SH-SY5Y (cell line): ENCODE measurements at regions not wholly inside any gene's neighbourhood (a gene's known extent, or its start where the extent isn't known, plus 50 kb on each side); places are given as distances from the start of the nearest gene placed in this dataset.

ENCODE experiments used
- GATA2 ChIP-seq: IDR thresholded peaks from 2 replicates; pipeline ENCODE4 v1.6.1; 2011; ENCODE audit warnings: mild to moderate bottlenecking, low read depth, low read length
- GATA3 ChIP-seq: IDR thresholded peaks from 2 replicates; pipeline ENCODE4 v1.6.1; 2011; ENCODE audit warnings: low read depth, mild to moderate bottlenecking, low read length, moderate library complexity

- TF ChIP-seq GATA2 (peak; percentile 77; the same call in 1 of the 2 replicates), GATA3 (peak; percentile 62)
Observed at GRCh38 chr10:28774051-28774995, 97.0 kb downstream of the BAMBI start.

DNA sequence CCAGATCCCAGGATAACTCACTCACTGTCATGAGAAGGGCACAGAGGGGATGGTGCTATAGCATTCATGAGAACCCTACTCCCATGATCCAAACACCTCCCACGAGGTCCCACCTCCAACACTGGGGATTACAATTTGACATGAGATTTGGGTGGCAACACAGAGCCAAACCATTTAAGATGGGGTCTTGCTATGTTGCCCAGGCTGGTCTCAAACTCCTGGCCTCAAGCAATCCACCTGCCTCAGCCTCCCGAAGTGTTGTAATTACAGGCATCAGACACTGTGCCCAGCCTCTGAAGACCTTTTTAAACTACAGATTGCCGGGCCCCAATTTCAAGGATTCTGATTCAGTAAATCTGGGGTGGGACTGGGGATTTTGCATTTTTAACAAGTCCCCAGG is 98.5 kb downstream of the BAMBI start:
- TF ChIP-seq GATA3 (no peak), GATA2 (no peak)

DNA sequence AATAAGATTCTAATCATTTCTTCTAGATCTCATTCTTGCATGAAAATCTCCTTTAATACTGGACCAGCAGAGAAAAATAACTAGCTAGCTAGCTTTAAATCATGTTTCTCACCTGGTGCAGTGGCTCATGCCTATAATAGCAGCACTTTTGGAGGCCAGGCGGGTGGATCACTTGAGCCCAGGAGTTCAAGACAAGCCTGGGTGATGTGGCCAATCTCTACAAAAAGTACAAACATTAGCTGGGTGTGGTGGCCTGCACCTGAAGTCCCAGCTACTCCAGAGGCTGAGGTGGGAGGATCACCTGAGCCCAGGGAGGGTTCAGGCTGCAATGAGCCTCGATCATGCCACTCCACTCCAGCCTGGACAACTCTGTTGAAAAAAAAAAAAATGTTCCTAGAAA is 99.2 kb downstream of the BAMBI start:
- TF ChIP-seq GATA3 = no peak
- TF ChIP-seq GATA2 = no peak

DNA sequence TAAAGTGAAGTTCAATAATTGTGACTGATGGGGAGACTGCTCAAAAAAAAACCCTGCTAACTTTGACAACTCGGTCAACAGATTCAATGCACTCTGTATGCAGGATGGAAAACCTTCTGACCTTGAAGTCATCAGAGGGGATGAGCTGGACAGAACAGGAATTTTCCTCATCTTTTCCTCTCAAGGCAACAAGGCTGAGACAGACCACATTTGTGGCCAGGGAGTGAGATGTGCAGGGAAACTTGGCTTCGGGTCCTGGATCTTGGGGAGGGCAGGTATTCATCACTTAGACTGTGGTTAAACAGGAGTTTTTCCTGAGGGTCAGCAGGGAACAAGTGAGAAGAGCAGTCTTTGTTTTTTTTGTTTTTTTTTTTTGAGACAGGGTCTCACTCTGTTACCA is 100.6 kb downstream of the BAMBI start:
- no peak for TF ChIP-seq GATA3
- no peak for TF ChIP-seq GATA2

GRCh38 chr10:28778524-28778923 is 101.2 kb downstream of the BAMBI start:
- no peak for TF ChIP-seq GATA2
- no peak for TF ChIP-seq GATA3

- no peak for TF ChIP-seq GATA2
- TF ChIP-seq GATA3 = no peak
Observed at GRCh38 chr10:28781296-28781695, 104.0 kb downstream of the BAMBI start.

- TF ChIP-seq GATA2 = no peak
- TF ChIP-seq GATA3 = no peak
Observed at GRCh38 chr10:28783087-28783486, 105.8 kb downstream of the BAMBI start.

- TF ChIP-seq GATA2 (no peak), GATA3 (no peak)
Observed at GRCh38 chr10:28785018-28785417, 107.7 kb downstream of the BAMBI start.

- TF ChIP-seq GATA3 (no peak), GATA2 (no peak)
Observed at GRCh38 chr10:28788252-28788651, 110.9 kb downstream of the BAMBI start.

- no peak for TF ChIP-seq GATA3
- no peak for TF ChIP-seq GATA2
Observed at GRCh38 chr10:28788762-28789161, 111.4 kb downstream of the BAMBI start.

- TF ChIP-seq GATA2 = no peak
- TF ChIP-seq GATA3 = no peak
Observed at GRCh38 chr10:28790146-28790545, 112.8 kb downstream of the BAMBI start.

- TF ChIP-seq GATA2 (no peak), GATA3 (no peak)
Observed at GRCh38 chr10:28793482-28793881, 116.2 kb downstream of the BAMBI start.

DNA sequence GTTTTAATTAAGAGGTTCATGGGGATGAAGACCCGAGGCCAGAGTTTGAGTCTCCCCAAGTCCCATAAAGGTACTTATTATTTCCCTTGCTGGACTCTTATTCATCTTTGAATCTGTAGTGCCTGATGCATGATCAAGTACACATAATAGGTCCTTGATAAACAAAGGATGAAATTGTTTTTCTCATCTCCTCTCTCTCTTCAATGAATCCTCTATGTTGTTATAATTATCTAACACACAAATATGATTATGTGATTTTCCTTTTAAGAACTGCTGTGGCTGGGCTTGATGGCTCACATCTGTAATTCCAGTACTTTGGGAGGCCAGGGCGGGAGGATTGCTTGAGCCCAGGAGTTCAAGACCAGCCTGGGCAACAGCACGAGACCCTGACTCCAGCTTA is 117.7 kb downstream of the BAMBI start:
- no peak for TF ChIP-seq GATA3

DNA sequence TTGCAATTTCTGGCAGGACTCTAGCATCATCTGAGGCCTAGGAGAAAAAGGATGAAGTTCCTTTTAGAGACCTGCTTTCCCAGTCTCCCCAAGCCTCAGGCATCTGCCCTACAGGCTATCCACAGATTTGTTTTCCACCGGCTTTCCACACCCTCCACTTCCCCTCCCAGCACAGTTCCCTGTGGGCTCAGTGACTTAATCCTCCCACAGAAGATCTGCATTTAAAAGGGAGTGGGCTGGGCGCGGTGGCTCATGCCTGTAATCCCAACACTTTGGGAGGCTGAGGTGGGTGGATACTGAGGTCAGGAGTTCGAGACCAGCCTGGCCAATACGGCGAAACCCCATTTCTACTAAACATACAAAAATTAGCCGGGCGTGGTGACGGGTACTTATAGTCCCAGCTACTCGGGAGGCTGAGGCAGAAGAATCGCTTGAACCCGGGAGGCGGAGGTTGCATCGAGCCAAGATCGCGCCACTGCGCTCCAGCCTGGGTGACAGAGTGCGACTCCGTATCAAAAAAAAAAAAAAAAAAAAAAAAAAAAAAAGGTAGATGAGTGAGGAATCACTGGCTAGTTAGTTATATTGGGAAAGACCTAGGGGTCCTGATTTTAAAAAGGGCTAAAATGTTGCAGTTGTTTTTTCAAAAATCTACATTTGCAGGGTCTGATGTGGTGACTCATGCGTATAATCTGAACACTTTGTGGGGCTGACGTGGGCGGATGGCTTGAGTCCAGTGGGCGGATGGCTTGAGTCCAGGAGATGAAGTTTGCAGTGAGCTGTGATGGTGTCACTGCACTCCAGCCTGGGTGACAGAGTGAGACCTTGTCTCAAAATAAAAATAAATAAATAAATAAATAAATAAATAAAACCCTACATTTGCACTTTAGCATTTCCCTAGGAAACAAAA is 119.5 kb downstream of the BAMBI start:
- TF ChIP-seq GATA3 (no peak), GATA2 (no peak)

DNA sequence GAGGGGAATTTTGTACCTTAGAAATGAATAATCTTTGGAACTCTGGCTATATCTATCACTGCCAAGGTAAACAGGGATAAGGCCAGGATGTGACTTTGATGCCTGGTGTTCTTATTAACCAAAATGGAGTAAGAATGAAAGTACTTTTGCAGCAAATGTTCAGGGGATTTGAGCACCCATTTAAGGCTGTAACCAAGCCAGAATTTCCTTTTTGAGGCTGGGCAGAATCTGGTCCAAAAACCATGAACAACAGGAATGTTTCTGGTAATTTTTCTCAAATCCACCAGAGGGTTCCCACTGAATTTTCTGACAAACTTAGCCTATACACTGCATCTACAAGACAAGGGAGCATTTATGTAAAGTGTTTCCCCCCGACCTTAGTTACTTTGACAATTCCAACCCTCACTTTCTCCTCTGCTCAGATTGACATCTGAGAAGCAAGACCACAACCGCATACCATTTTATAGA is 120.6 kb downstream of the BAMBI start:
- no peak for TF ChIP-seq GATA2
- no peak for TF ChIP-seq GATA3
